ENCODE measurements at regions not wholly inside any gene's neighbourhood (a gene's known extent, or its start where the extent isn't known, plus 50 kb on each side); places are given as distances from the start of the nearest gene placed in this dataset.
A peak's percentile ranks its signal among the peaks of the same experiment; 100 is the strongest.

DNA sequence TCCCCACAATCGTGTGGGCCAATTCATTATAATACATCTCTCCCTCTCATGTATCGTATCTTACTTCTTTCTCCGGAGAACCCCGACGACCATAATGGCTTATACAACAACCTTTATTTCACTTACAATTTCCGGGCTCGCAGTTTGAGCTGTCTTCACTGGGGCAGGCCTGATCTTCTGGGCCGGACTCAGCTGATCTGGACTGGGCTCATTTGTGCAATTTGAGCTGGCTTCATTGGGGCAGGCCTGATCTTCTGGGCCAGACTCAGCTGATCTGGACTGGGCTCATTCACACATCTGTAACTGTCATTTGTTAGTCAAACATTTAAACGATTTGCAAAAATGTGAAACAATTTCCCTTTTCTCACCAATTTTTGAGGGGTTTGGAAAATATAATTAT is 171.5 kb upstream of the FRG1 start:
- H3K9me3 ChIP-seq (ENCODE audit: control insufficient read depth in 5 of 5, low read length in 5 of 5) = peaks cover 0 to 10% (median 3%) of the 10 kb centered on the region in 5 donors
- no peak overlapping the region for H3K4me3 ChIP-seq (ENCODE audit: low read depth in 1 of 5, low read length in 5 of 5)
- H3K9ac ChIP-seq (ENCODE audit: low read length in 5 of 5) = no peak overlapping the region
- no peaks in the 10 kb centered on the region for H3K27me3 ChIP-seq (ENCODE audit: control insufficient read depth in 5 of 5, insufficient read depth in 4 of 5, low read length in 5 of 5)
- peaks cover 0 to 4% (median 0%) of the 10 kb centered on the region in 5 donors for H3K4me1 ChIP-seq (ENCODE audit: control insufficient read depth in 5 of 5, insufficient read depth in 5 of 5, low read length in 5 of 5)
- H3K27ac ChIP-seq (ENCODE audit: low read depth, low read length) = no peak overlapping the region
- H3K36me3 ChIP-seq (ENCODE audit: control insufficient read depth in 5 of 5, insufficient read depth in 5 of 5, low read length in 5 of 5) = no peaks in the 10 kb centered on the region

DNA sequence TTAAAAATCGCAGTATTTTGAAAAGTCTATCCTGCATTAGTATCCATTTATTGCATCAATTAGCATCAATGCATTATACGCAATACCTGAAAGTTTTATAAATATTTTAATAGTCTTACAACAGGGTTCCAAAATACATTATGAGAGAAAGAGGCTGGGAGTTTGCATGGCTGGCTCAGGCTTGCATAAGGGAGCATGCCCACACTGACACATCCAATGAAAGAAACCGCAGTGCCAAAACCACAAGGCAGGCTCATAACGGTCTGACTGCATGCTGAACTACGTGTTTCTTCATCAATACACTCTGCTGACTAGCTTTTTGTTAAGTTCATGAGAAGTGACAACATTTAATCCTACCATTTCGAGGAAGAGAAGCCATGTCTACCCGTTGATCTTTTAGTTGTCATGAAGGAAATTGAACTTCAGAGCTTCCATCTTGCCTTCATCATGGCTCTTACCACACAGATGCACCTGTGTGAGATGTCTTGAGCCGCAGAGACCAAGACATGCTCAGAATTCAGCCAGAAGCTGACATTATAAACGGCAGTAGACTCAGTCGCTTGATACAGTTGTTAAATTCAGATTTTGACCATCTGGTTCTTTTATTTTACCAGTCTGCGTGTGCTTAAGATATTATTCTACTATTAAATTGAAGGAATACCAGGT is 168.8 kb upstream of the FRG1 start:
- peaks cover 0 to 4% (median 0%) of the 10 kb centered on the region in 5 donors for H3K4me1 ChIP-seq (ENCODE audit: control insufficient read depth in 5 of 5, insufficient read depth in 5 of 5, low read length in 5 of 5)
- peaks cover 0 to 10% (median 0%) of the 10 kb centered on the region in 5 donors for H3K9me3 ChIP-seq (ENCODE audit: control insufficient read depth in 5 of 5, low read length in 5 of 5)
- no peak overlapping the region for H3K27ac ChIP-seq (ENCODE audit: low read depth, low read length)
- H3K9ac ChIP-seq (ENCODE audit: low read length in 5 of 5) = no peak overlapping the region
- H3K36me3 ChIP-seq (ENCODE audit: control insufficient read depth in 5 of 5, insufficient read depth in 5 of 5, low read length in 5 of 5) = no peaks in the 10 kb centered on the region
- H3K4me3 ChIP-seq (ENCODE audit: low read depth in 1 of 5, low read length in 5 of 5) = no peak overlapping the region
- no peaks in the 10 kb centered on the region for H3K27me3 ChIP-seq (ENCODE audit: control insufficient read depth in 5 of 5, insufficient read depth in 4 of 5, low read length in 5 of 5)

DNA sequence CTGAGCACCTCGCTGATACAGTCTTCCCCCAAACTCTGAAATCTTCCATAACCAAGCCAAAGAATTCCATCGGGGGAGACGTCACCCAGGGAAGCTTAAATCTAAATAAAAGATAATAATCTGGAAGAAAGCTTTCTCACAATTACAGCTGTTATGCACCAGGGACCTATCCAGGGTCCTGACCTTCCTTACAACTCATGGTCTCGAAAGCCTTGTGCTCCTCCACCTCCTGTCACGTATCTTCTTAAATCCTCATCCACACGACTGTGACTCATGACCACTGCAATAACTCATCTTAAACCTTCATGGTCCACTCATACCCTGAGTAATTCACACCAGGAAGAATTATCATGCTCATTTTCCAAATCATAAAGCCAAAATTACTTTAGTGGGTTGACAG is 166.8 kb upstream of the FRG1 start:
- Histone ChIP-seq H3K27me3 (ENCODE audit: control insufficient read depth in 5 of 5, insufficient read depth in 4 of 5, low read length in 5 of 5) (no peaks in the 10 kb centered on the region), H3K4me3 (ENCODE audit: low read depth in 1 of 5, low read length in 5 of 5) (no peak overlapping the region), H3K9ac (ENCODE audit: low read length in 5 of 5) (no peak overlapping the region), H3K9me3 (ENCODE audit: control insufficient read depth in 5 of 5, low read length in 5 of 5) (peaks cover 0 to 10% (median 0%) of the 10 kb centered on the region in 5 donors), H3K27ac (ENCODE audit: low read depth, low read length) (no peak overlapping the region), H3K4me1 (ENCODE audit: control insufficient read depth in 5 of 5, insufficient read depth in 5 of 5, low read length in 5 of 5) (peaks cover 0 to under 1% (median 0%) of the 10 kb centered on the region in 5 donors), H3K36me3 (ENCODE audit: control insufficient read depth in 5 of 5, insufficient read depth in 5 of 5, low read length in 5 of 5) (no peaks in the 10 kb centered on the region)

DNA sequence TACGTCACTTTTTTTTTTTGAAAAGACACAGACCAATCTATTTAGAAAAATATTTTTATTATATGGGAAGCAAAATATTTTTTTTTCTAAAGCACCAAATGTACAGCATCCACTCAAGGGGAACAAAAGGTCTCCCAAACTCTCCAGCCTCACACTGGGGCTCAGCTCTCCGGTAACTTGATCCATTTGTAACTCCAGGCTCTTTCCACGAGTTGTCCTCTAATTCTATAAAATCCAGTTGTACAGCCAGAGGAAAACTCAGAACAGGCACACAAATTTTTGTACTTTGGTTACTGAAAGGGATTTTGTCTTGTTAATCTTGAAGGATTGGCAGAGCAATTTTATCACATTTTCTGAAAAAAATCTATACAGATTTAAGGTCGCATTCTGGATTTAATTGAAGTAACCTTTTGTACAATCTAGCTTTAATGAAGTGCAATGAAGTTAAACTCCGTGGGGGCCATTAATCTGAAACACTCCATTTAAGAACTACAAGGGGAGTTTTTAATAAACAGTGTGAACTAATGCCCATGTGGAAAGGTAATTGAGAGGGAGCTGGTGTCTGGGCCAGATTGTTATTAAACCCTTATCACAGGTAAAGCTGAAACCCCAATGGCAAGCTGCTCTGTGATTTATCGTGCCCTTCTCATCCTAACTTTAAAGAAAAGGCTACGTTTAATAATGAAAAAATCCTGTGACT is 161.2 kb upstream of the FRG1 start:
- Histone ChIP-seq H3K27me3 (ENCODE audit: control insufficient read depth in 5 of 5, insufficient read depth in 4 of 5, low read length in 5 of 5) (no peaks in the 10 kb centered on the region), H3K9ac (ENCODE audit: low read length in 5 of 5) (no peak overlapping the region), H3K27ac (ENCODE audit: low read depth, low read length) (no peak overlapping the region), H3K36me3 (ENCODE audit: control insufficient read depth in 5 of 5, insufficient read depth in 5 of 5, low read length in 5 of 5) (no peaks in the 10 kb centered on the region), H3K9me3 (ENCODE audit: control insufficient read depth in 5 of 5, low read length in 5 of 5) (peaks cover 0 to 11% (median 6%) of the 10 kb centered on the region in 5 donors), H3K4me3 (ENCODE audit: low read depth in 1 of 5, low read length in 5 of 5) (no peak overlapping the region), H3K4me1 (ENCODE audit: control insufficient read depth in 5 of 5, insufficient read depth in 5 of 5, low read length in 5 of 5) (peaks cover 0 to 12% (median 0%) of the 10 kb centered on the region in 5 donors)

DNA sequence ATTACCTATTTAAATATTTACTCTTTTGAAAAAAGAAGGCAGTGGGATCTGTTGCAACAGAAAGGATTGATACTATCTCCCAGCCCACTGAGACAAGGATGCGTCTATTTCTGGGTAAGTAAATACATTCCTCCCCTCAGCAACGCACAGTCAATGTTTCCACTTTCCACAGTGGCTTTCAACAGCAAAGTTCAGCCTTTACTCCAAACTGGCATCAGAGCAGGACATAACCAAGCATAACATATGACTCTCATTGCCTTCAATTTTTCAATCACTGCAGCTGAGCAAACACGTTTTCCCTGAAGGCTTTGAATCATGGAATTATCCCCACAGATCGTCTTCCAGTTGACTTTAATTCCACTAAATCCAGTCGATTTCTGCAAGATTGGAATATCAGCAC is 160.3 kb upstream of the FRG1 start:
- H3K27ac ChIP-seq (ENCODE audit: low read depth, low read length) = no peak overlapping the region
- no peaks in the 10 kb centered on the region for H3K36me3 ChIP-seq (ENCODE audit: control insufficient read depth in 5 of 5, insufficient read depth in 5 of 5, low read length in 5 of 5)
- H3K4me1 ChIP-seq (ENCODE audit: control insufficient read depth in 5 of 5, insufficient read depth in 5 of 5, low read length in 5 of 5) = peaks cover 0 to 20% (median 2%) of the 10 kb centered on the region in 5 donors
- H3K27me3 ChIP-seq (ENCODE audit: control insufficient read depth in 5 of 5, insufficient read depth in 4 of 5, low read length in 5 of 5) = no peaks in the 10 kb centered on the region
- no peak overlapping the region for H3K4me3 ChIP-seq (ENCODE audit: low read depth in 1 of 5, low read length in 5 of 5)
- H3K9me3 ChIP-seq (ENCODE audit: control insufficient read depth in 5 of 5, low read length in 5 of 5) = peaks cover 0 to 11% (median 6%) of the 10 kb centered on the region in 5 donors
- no peak overlapping the region for H3K9ac ChIP-seq (ENCODE audit: low read length in 5 of 5)

DNA sequence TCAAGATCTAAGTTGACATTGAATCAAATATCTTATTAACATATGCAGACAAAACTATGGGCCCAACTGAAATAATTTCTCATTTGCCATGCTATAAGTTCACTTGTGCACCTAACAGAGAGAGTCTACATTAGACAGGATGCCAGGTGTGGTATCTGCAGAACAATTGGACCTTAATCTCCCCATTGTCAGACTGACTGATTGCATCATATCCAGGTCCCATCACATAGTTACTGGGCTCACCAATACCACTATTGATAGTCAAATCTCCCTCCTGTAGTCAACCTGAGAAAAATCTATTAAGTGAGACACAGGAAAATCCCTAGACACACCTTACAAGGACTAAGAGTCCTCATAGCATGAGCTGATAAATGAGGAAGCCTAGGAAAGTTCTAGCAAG is 156.0 kb upstream of the FRG1 start:
- no peaks in the 10 kb centered on the region for H3K27me3 ChIP-seq (ENCODE audit: control insufficient read depth in 5 of 5, insufficient read depth in 4 of 5, low read length in 5 of 5)
- no peak overlapping the region for H3K4me3 ChIP-seq (ENCODE audit: low read depth in 1 of 5, low read length in 5 of 5)
- no peak overlapping the region for H3K9ac ChIP-seq (ENCODE audit: low read length in 5 of 5)
- peaks cover 0 to 11% (median 6%) of the 10 kb centered on the region in 5 donors for H3K9me3 ChIP-seq (ENCODE audit: control insufficient read depth in 5 of 5, low read length in 5 of 5)
- H3K4me1 ChIP-seq (ENCODE audit: control insufficient read depth in 5 of 5, insufficient read depth in 5 of 5, low read length in 5 of 5) = peaks cover 0 to 46% (median 18%) of the 10 kb centered on the region in 5 donors
- no peaks in the 10 kb centered on the region for H3K36me3 ChIP-seq (ENCODE audit: control insufficient read depth in 5 of 5, insufficient read depth in 5 of 5, low read length in 5 of 5)
- H3K27ac ChIP-seq (ENCODE audit: low read depth, low read length) = no peak overlapping the region

DNA sequence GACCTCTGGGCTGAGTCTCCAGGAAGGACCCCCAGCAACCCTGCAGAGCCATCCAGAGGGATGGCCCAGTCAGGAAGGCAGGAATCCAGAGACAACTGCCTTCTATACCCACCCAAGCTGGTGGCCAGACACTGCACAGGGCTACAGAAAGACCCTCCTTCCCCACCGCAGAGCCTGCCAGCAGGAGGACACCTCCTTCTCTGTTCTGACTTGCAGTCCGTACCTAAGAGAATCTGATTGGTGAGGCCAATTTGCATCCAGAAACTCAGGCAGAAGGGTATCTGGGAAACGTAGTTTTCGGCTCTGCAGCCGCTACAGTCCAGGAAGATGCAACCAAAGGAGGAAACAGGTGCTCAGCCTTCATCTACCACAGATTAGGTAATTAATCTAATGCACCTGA is 155.4 kb upstream of the FRG1 start:
- Histone ChIP-seq H3K27ac (ENCODE audit: low read depth, low read length) (no peak overlapping the region), H3K27me3 (ENCODE audit: control insufficient read depth in 5 of 5, insufficient read depth in 4 of 5, low read length in 5 of 5) (no peaks in the 10 kb centered on the region), H3K9ac (ENCODE audit: low read length in 5 of 5) (no peak overlapping the region), H3K4me3 (ENCODE audit: low read depth in 1 of 5, low read length in 5 of 5) (peak overlapping the region in 1 of 5 donors; percentile 31), H3K36me3 (ENCODE audit: control insufficient read depth in 5 of 5, insufficient read depth in 5 of 5, low read length in 5 of 5) (no peaks in the 10 kb centered on the region), H3K4me1 (ENCODE audit: control insufficient read depth in 5 of 5, insufficient read depth in 5 of 5, low read length in 5 of 5) (peaks cover 0 to 46% (median 18%) of the 10 kb centered on the region in 5 donors), H3K9me3 (ENCODE audit: control insufficient read depth in 5 of 5, low read length in 5 of 5) (peaks cover 0 to 11% (median 6%) of the 10 kb centered on the region in 5 donors)

DNA sequence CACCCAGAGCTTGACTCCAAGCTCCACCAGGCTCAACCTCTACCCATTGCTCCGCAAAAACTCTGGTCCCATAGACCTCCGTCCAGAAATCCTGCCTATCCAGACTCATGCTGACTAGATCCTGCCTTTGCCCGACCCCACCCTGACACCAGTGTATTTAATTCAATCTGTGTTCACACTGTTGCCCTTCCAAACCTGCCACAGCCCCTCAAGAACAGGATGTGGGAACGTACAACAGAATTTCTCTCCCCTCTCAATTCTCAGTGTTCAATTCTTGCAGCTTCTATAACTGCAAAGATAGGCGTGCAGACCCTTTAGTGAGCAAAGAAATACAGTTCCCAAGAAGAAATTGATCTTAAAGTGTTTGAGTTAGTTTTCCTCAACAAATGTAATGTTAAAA is 154.2 kb upstream of the FRG1 start:
- no peak overlapping the region for H3K9ac ChIP-seq (ENCODE audit: low read length in 5 of 5)
- H3K9me3 ChIP-seq (ENCODE audit: control insufficient read depth in 5 of 5, low read length in 5 of 5) = peaks cover 0 to 11% (median 6%) of the 10 kb centered on the region in 5 donors
- H3K36me3 ChIP-seq (ENCODE audit: control insufficient read depth in 5 of 5, insufficient read depth in 5 of 5, low read length in 5 of 5) = no peaks in the 10 kb centered on the region
- no peak overlapping the region for H3K27ac ChIP-seq (ENCODE audit: low read depth, low read length)
- peaks cover 0 to 37% (median 17%) of the 10 kb centered on the region in 5 donors for H3K4me1 ChIP-seq (ENCODE audit: control insufficient read depth in 5 of 5, insufficient read depth in 5 of 5, low read length in 5 of 5)
- H3K27me3 ChIP-seq (ENCODE audit: control insufficient read depth in 5 of 5, insufficient read depth in 4 of 5, low read length in 5 of 5) = no peaks in the 10 kb centered on the region
- H3K4me3 ChIP-seq (ENCODE audit: low read depth in 1 of 5, low read length in 5 of 5) = peak overlapping the region in 3 of 5 donors; percentile 15 to 37 (median 23)

DNA sequence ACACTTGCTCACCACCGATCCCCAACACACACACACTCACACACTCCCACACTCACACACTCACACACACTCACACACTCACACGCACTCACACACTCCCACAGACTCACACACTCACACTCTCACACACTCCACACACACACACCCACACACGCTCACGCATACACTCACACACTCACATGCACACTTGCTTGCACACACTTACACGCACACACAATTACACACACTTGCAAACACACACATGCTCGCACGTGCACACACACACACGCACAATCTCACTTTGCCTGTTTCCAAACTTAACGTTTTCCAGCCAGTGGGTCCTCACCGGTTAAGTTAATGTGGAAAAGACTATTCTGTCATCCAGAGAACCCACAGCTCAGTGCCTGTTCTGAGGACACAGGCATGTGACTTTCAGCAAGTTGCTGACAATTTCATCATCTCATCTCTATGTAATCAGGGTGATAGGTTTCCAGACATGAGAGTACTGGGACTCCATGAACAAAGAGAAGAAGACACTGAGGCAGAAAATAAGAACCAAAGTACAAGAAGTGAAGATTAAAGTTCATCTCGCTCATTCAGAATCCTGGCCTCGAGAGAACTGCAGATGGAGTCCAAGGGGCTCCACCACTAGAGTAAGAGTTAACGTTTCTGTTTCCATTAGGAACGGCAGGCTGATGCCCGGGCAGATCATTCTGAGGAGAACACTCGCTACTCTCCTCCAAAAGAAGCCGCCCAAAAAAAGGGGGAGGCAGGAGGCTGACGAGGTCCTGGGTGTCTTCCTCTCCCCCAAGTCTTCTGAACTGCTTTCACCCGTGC is 153.2 kb upstream of the FRG1 start:
- Histone ChIP-seq H3K9ac (ENCODE audit: low read length in 5 of 5) (no peak overlapping the region), H3K27ac (ENCODE audit: low read depth, low read length) (no peak overlapping the region), H3K36me3 (ENCODE audit: control insufficient read depth in 5 of 5, insufficient read depth in 5 of 5, low read length in 5 of 5) (no peaks in the 10 kb centered on the region), H3K27me3 (ENCODE audit: control insufficient read depth in 5 of 5, insufficient read depth in 4 of 5, low read length in 5 of 5) (no peaks in the 10 kb centered on the region), H3K4me3 (ENCODE audit: low read depth in 1 of 5, low read length in 5 of 5) (peak overlapping the region; percentile 0 to 61 (median 35)), H3K4me1 (ENCODE audit: control insufficient read depth in 5 of 5, insufficient read depth in 5 of 5, low read length in 5 of 5) (peaks cover 0 to 37% (median 17%) of the 10 kb centered on the region in 5 donors), H3K9me3 (ENCODE audit: control insufficient read depth in 5 of 5, low read length in 5 of 5) (peaks cover 0 to 5% (median 0%) of the 10 kb centered on the region in 5 donors)

All from subcutaneous abdominal adipose tissue (tissue), 5 donors.